GM23338 (cell line): ENCODE measurements at regions not wholly inside any gene's neighbourhood (a gene's known extent, or its start where the extent isn't known, plus 50 kb on each side); places are given as distances from the start of the nearest gene placed in this dataset.

Experiments
- ATAC-seq: fragments of 200-7000 bp; cut with Tn5 transposase; 3 replicates; pipeline ENCODE4 v1.9.1; 2020
- DNase-seq: peaks from one replicate; pipeline ENCODE4 v3.0.0-alpha.2; 2015; ENCODE audit warnings: low spot score
- H2AFZ ChIP-seq: fragments of 200-600 bp; sonication (generic); 2 replicates; pipeline ENCODE4 v1.8.0; 2016; ENCODE audit warnings: antibody characterized with exemption, mild to moderate bottlenecking, moderate library complexity
- H3F3A ChIP-seq: fragments of 200-600 bp; sonication (generic); replicated peaks from 2 replicates; pipeline ENCODE4 v1.8.0; 2017; ENCODE audit warnings: antibody characterized with exemption, mixed run types, low read depth
- H3K27ac ChIP-seq: fragments of 200-600 bp; sonication (generic); 2 replicates; pipeline ENCODE4 v1.6.1; 2016; ENCODE audit warnings: low read depth
- H3K27me3 ChIP-seq: fragments of 200-600 bp; sonication (generic); 2 replicates; pipeline ENCODE4 v1.8.0; 2016; ENCODE audit warnings: mild to moderate bottlenecking, mixed run types, moderate library complexity; ENCODE audit not compliant: insufficient read depth
- H3K36me3 ChIP-seq: fragments of 200-600 bp; sonication (generic); 2 replicates; pipeline ENCODE4 v1.8.0; 2016; ENCODE audit warnings: mild to moderate bottlenecking; ENCODE audit not compliant: insufficient read depth
- H3K4me1 ChIP-seq: fragments of 200-600 bp; sonication (generic); 2 replicates; pipeline ENCODE4 v1.8.0; 2016; ENCODE audit warnings: mild to moderate bottlenecking, moderate library complexity; ENCODE audit not compliant: insufficient read depth
- H3K4me2 ChIP-seq: fragments of 200-600 bp; sonication (generic); 2 replicates; pipeline ENCODE4 v1.7.1; 2017; ENCODE audit warnings: mixed run types
- H3K4me3 ChIP-seq: fragments of 200-600 bp; sonication (generic); 2 replicates; pipeline ENCODE4 v1.6.1; 2016; ENCODE audit warnings: mixed run types
- H3K79me2 ChIP-seq: fragments of 200-600 bp; sonication (generic); replicated peaks from 2 replicates; pipeline ENCODE4 v1.8.0; 2017; ENCODE audit warnings: mild to moderate bottlenecking; ENCODE audit not compliant: insufficient read depth
- H3K9me2 ChIP-seq: fragments of 200-600 bp; sonication (generic); 2 replicates; pipeline ENCODE4 v1.8.0; 2017; ENCODE audit not compliant: insufficient read depth
- H4K20me1 ChIP-seq: fragments of 200-600 bp; sonication (generic); replicated peaks from 2 replicates; pipeline ENCODE4 v1.8.0; 2017; ENCODE audit warnings: mild to moderate bottlenecking; ENCODE audit not compliant: insufficient read depth
- H3K27ac Mint-ChIP-seq: 2 replicates; pipeline ENCODE4 v1.8.0; 2020; ENCODE audit warnings: inconsistent platforms, mild to moderate bottlenecking, moderate library complexity, mixed read lengths
- H3K27me3 Mint-ChIP-seq: 3 replicates; pipeline ENCODE4 v1.8.0; 2022; ENCODE audit warnings: low read depth, mild to moderate bottlenecking, moderate library complexity, mixed read lengths, inconsistent platforms; ENCODE audit not compliant: insufficient read depth, poor library complexity
- H3K36me3 Mint-ChIP-seq: 3 replicates; pipeline ENCODE4 v1.8.0; 2021; ENCODE audit warnings: low read depth, mild to moderate bottlenecking, inconsistent platforms, moderate library complexity, mixed read lengths
- H3K4me1 Mint-ChIP-seq: 3 replicates; pipeline ENCODE4 v1.8.0; 2020; ENCODE audit warnings: mild to moderate bottlenecking, inconsistent platforms, mixed read lengths
- H3K4me3 Mint-ChIP-seq: 3 replicates; pipeline ENCODE4 v1.8.0; 2021; ENCODE audit warnings: moderate library complexity, mild to moderate bottlenecking, inconsistent platforms, mixed read lengths
- H3K9me3 Mint-ChIP-seq: 3 replicates; pipeline ENCODE4 v1.8.0; 2020; ENCODE audit warnings: moderate library complexity, mild to moderate bottlenecking, inconsistent platforms, mixed read lengths
- CREB1 ChIP-seq: fragments of 250-450 bp; sonication (Bioruptor Pico); IDR thresholded peaks from 2 replicates; pipeline ENCODE4 v1.5.0; 2020; ENCODE audit warnings: low read depth, mild to moderate bottlenecking, moderate library complexity
- EZH2 ChIP-seq: fragments of 200-600 bp; sonication (generic); IDR thresholded peaks from one replicate; pipeline ENCODE4 v1.8.0; 2017; ENCODE audit warnings: antibody characterized with exemption, mild to moderate bottlenecking, low read depth; ENCODE audit not compliant: unreplicated experiment
- EZH2phosphoT487 ChIP-seq: fragments of 200-600 bp; sonication (generic); IDR thresholded peaks from one replicate; pipeline ENCODE4 v1.8.1; 2018; ENCODE audit warnings: antibody characterized with exemption; ENCODE audit not compliant: unreplicated experiment
- JUNB ChIP-seq: IDR thresholded peaks from one replicate; pipeline ENCODE4 v1.6.1; 2016; ENCODE audit warnings: antibody characterized with exemption; ENCODE audit not compliant: unreplicated experiment
- NANOG ChIP-seq: IDR thresholded peaks from 2 replicates; pipeline ENCODE4 v1.6.1; 2016; ENCODE audit warnings: antibody characterized with exemption, borderline replicate concordance
- POLR2AphosphoS5 ChIP-seq: IDR thresholded peaks from 2 replicates; pipeline ENCODE4 v1.6.1; 2016; ENCODE audit warnings: antibody characterized with exemption, low read depth
- STAT1 ChIP-seq: IDR thresholded peaks from one replicate; pipeline ENCODE4 v1.6.1; 2016; ENCODE audit warnings: antibody characterized with exemption; ENCODE audit not compliant: unreplicated experiment
- ZNF114 ChIP-seq: fragments of 250-450 bp; sonication (Bioruptor Pico); IDR thresholded peaks from 2 replicates; pipeline ENCODE4 v1.5.0; 2020; ENCODE audit warnings: mild to moderate bottlenecking, moderate library complexity
- ZNF331 ChIP-seq: fragments of 250-450 bp; sonication (Bioruptor Pico); IDR thresholded peaks from 2 replicates; pipeline ENCODE4 v1.5.0; 2020; ENCODE audit warnings: low read depth, mild to moderate bottlenecking, moderate library complexity
- TF ChIP-seq, protein P1 (sequence below): fragments of 250-450 bp; sonication (Bioruptor Pico); IDR thresholded peaks from 2 replicates; pipeline ENCODE4 v1.5.0; 2020; ENCODE audit warnings: mild to moderate bottlenecking, moderate library complexity
- TF ChIP-seq, protein P2 (sequence below): IDR thresholded peaks from one replicate; pipeline ENCODE4 v1.6.1; 2018; ENCODE audit warnings: antibody characterized with exemption; ENCODE audit not compliant: unreplicated experiment
- TF ChIP-seq, protein P3 (sequence below): IDR thresholded peaks from 2 replicates; pipeline ENCODE4 v1.6.1; 2016; ENCODE audit warnings: antibody characterized with exemption
- TF ChIP-seq, protein P4 (sequence below), 2 experiments: fragments of 200-600 bp in 1 of 2; sonication (generic) in 1 of 2; conservative IDR thresholded peaks; 2 replicates each; pipeline versions ENCODE4 v1.5.1 to v1.6.1; 2016 to 2017; ENCODE audit warnings: antibody characterized with exemption in 2 of 2, low read depth in 2 of 2, mild to moderate bottlenecking in 2 of 2, moderate library complexity in 1 of 2

DNA sequence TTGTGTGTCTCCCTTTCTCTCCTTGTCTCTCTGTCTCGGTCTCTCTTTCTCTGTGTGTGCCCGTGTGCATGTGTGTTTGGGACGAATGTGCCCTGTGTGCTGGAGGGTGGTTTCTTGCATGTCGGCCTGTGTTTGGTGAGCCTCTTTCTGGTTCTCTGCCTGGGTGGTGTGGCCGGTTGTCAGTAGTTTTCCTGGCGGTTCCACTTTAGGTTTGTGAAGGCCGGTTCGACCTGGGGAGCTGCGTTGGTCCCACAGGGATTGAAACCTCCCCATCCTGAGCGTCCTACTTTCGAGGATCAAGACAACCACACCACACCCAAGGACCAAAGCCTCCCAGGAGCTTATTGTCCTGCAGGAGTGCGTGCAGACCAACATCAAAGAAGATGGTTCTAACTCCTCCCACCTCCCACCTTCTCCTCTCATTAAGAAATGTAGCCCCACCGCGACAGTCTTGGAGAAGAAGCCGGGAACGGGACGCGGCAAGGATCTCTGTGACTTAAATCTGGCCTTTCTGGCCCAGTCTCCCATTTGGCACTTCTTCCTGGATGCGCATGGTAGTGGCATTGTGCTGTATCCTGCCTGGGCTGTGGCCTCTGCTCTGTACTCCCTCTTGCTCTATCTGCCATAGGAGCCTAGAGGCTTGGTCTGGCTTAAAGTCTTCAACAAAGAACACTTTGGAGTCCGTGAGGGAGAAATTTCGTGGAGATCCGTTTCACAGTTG is 1685.0 kb downstream of the TP53TG3F start:
- H3K4me3 ChIP-seq, result no peak overlapping the region
- H3K27me3 Mint-ChIP-seq, result peaks cover 12% of the 10 kb centered on the region
- H3K4me1 ChIP-seq, result no peaks in the 10 kb centered on the region
- no peak overlapping the region for H3K27ac Mint-ChIP-seq
- H3K4me3 Mint-ChIP-seq, result no peak overlapping the region
- no peaks in the 10 kb centered on the region for H3K4me1 Mint-ChIP-seq
- H2AFZ ChIP-seq, result no peak overlapping the region
- ATAC-seq (no peak), DNase-seq (no peak)
- no peak overlapping the region for H3K4me2 ChIP-seq
- no peaks in the 10 kb centered on the region for H3K27me3 ChIP-seq
- peaks cover 97% of the 10 kb centered on the region for H3K9me3 Mint-ChIP-seq
- H3K79me2 ChIP-seq, result no peaks in the 10 kb centered on the region
- H3F3A ChIP-seq, result no peaks in the 10 kb centered on the region
- no peaks in the 10 kb centered on the region for H4K20me1 ChIP-seq
- no peaks in the 10 kb centered on the region for H3K36me3 ChIP-seq
- no peak overlapping the region for H3K27ac ChIP-seq
- H3K9me2 ChIP-seq, result no peaks in the 10 kb centered on the region
- H3K36me3 Mint-ChIP-seq, result peaks cover 32% of the 10 kb centered on the region
- TF ChIP-seq EZH2 (no peak), ZNF331 (CRISPR knock-in tag) (no peak), ZNF114 (CRISPR knock-in tag) (no peak), EZH2phosphoT487 (no peak), NANOG (no peak), CREB1 (CRISPR knock-in tag) (no peak), STAT1 (no peak), JUNB (no peak), POLR2AphosphoS5 (no peak)
- TF ChIP-seq, protein P1, sequence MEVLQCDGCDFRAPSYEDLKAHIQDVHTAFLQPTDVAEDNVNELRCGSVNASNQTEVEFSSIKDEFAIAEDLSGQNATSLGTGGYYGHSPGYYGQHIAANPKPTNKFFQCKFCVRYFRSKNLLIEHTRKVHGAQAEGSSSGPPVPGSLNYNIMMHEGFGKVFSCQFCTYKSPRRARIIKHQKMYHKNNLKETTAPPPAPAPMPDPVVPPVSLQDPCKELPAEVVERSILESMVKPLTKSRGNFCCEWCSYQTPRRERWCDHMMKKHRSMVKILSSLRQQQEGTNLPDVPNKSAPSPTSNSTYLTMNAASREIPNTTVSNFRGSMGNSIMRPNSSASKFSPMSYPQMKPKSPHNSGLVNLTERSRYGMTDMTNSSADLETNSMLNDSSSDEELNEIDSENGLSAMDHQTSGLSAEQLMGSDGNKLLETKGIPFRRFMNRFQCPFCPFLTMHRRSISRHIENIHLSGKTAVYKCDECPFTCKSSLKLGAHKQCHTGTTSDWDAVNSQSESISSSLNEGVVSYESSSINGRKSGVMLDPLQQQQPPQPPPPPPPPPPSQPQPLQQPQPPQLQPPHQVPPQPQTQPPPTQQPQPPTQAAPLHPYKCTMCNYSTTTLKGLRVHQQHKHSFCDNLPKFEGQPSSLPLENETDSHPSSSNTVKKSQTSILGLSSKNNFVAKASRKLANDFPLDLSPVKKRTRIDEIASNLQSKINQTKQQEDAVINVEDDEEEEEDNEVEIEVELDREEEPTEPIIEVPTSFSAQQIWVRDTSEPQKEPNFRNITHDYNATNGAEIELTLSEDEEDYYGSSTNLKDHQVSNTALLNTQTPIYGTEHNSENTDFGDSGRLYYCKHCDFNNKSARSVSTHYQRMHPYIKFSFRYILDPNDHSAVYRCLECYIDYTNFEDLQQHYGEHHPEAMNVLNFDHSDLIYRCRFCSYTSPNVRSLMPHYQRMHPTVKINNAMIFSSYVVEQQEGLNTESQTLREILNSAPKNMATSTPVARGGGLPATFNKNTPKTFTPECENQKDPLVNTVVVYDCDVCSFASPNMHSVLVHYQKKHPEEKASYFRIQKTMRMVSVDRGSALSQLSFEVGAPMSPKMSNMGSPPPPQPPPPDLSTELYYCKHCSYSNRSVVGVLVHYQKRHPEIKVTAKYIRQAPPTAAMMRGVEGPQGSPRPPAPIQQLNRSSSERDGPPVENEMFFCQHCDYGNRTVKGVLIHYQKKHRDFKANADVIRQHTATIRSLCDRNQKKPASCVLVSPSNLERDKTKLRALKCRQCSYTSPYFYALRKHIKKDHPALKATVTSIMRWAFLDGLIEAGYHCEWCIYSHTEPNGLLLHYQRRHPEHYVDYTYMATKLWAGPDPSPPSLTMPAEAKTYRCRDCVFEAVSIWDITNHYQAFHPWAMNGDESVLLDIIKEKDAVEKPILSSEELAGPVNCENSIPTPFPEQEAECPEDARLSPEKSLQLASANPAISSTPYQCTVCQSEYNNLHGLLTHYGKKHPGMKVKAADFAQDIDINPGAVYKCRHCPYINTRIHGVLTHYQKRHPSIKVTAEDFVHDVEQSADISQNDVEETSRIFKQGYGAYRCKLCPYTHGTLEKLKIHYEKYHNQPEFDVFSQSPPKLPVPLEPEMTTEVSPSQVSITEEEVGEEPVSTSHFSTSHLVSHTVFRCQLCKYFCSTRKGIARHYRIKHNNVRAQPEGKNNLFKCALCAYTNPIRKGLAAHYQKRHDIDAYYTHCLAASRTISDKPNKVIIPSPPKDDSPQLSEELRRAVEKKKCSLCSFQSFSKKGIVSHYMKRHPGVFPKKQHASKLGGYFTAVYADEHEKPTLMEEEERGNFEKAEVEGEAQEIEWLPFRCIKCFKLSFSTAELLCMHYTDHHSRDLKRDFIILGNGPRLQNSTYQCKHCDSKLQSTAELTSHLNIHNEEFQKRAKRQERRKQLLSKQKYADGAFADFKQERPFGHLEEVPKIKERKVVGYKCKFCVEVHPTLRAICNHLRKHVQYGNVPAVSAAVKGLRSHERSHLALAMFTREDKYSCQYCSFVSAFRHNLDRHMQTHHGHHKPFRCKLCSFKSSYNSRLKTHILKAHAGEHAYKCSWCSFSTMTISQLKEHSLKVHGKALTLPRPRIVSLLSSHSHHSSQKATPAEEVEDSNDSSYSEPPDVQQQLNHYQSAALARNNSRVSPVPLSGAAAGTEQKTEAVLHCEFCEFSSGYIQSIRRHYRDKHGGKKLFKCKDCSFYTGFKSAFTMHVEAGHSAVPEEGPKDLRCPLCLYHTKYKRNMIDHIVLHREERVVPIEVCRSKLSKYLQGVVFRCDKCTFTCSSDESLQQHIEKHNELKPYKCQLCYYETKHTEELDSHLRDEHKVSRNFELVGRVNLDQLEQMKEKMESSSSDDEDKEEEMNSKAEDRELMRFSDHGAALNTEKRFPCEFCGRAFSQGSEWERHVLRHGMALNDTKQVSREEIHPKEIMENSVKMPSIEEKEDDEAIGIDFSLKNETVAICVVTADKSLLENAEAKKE, result no peak
- TF ChIP-seq, protein P2, sequence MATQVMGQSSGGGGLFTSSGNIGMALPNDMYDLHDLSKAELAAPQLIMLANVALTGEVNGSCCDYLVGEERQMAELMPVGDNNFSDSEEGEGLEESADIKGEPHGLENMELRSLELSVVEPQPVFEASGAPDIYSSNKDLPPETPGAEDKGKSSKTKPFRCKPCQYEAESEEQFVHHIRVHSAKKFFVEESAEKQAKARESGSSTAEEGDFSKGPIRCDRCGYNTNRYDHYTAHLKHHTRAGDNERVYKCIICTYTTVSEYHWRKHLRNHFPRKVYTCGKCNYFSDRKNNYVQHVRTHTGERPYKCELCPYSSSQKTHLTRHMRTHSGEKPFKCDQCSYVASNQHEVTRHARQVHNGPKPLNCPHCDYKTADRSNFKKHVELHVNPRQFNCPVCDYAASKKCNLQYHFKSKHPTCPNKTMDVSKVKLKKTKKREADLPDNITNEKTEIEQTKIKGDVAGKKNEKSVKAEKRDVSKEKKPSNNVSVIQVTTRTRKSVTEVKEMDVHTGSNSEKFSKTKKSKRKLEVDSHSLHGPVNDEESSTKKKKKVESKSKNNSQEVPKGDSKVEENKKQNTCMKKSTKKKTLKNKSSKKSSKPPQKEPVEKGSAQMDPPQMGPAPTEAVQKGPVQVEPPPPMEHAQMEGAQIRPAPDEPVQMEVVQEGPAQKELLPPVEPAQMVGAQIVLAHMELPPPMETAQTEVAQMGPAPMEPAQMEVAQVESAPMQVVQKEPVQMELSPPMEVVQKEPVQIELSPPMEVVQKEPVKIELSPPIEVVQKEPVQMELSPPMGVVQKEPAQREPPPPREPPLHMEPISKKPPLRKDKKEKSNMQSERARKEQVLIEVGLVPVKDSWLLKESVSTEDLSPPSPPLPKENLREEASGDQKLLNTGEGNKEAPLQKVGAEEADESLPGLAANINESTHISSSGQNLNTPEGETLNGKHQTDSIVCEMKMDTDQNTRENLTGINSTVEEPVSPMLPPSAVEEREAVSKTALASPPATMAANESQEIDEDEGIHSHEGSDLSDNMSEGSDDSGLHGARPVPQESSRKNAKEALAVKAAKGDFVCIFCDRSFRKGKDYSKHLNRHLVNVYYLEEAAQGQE, result no peak
- TF ChIP-seq, protein P3, sequence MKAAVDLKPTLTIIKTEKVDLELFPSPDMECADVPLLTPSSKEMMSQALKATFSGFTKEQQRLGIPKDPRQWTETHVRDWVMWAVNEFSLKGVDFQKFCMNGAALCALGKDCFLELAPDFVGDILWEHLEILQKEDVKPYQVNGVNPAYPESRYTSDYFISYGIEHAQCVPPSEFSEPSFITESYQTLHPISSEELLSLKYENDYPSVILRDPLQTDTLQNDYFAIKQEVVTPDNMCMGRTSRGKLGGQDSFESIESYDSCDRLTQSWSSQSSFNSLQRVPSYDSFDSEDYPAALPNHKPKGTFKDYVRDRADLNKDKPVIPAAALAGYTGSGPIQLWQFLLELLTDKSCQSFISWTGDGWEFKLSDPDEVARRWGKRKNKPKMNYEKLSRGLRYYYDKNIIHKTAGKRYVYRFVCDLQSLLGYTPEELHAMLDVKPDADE, result no peak
- TF ChIP-seq, protein P4, sequence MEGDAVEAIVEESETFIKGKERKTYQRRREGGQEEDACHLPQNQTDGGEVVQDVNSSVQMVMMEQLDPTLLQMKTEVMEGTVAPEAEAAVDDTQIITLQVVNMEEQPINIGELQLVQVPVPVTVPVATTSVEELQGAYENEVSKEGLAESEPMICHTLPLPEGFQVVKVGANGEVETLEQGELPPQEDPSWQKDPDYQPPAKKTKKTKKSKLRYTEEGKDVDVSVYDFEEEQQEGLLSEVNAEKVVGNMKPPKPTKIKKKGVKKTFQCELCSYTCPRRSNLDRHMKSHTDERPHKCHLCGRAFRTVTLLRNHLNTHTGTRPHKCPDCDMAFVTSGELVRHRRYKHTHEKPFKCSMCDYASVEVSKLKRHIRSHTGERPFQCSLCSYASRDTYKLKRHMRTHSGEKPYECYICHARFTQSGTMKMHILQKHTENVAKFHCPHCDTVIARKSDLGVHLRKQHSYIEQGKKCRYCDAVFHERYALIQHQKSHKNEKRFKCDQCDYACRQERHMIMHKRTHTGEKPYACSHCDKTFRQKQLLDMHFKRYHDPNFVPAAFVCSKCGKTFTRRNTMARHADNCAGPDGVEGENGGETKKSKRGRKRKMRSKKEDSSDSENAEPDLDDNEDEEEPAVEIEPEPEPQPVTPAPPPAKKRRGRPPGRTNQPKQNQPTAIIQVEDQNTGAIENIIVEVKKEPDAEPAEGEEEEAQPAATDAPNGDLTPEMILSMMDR (conservative IDR thresholded peaks at IDR 0.05; ENCODE audit: low read depth in 2 of 2), result no peak
